H9 (cell line): ENCODE measurements at regions not wholly inside any gene's neighbourhood (a gene's known extent, or its start where the extent isn't known, plus 50 kb on each side); places are given as distances from the start of the nearest gene placed in this dataset.

Experiments used
- DNase-seq: peaks from one replicate; pipeline ENCODE4 v3.0.0-alpha.2; 2017
- H2AFZ ChIP-seq: one replicate; pipeline ENCODE4 v1.6.1; 2013; ENCODE audit warnings: mild to moderate bottlenecking, low read length, control low read depth, moderate library complexity
- H2AK5ac ChIP-seq: 2 replicates; pipeline ENCODE4 v1.6.1; 2013; ENCODE audit warnings: low read length, control low read depth, mixed read lengths; ENCODE audit not compliant: insufficient read length
- H2BK120ac ChIP-seq: one replicate; pipeline ENCODE4 v1.6.1; 2013; ENCODE audit warnings: low read depth, mild to moderate bottlenecking, low read length, control low read depth, inconsistent platforms; ENCODE audit not compliant: poor library complexity, severe bottlenecking
- H2BK12ac ChIP-seq: 2 replicates; pipeline ENCODE4 v1.6.1; 2013; ENCODE audit warnings: low read length, control low read depth, mixed read lengths, low read depth; ENCODE audit not compliant: insufficient read length
- H2BK15ac ChIP-seq: 2 replicates; pipeline ENCODE4 v1.6.1; 2013; ENCODE audit warnings: low read depth, low read length, control low read depth
- H2BK20ac ChIP-seq: one replicate; pipeline ENCODE4 v1.6.1; 2013; ENCODE audit warnings: low read depth, mild to moderate bottlenecking, low read length, control low read depth, inconsistent platforms; ENCODE audit not compliant: poor library complexity, severe bottlenecking
- H2BK5ac ChIP-seq: 2 replicates; pipeline ENCODE4 v1.6.1; 2013; ENCODE audit warnings: low read length, control low read depth, mixed read lengths; ENCODE audit not compliant: insufficient read length
- H3K14ac ChIP-seq: 2 replicates; pipeline ENCODE4 v1.6.1; 2013; ENCODE audit warnings: low read length, control low read depth; ENCODE audit not compliant: insufficient read depth
- H3K18ac ChIP-seq: 2 replicates; pipeline ENCODE4 v1.6.1; 2013; ENCODE audit warnings: low read depth, mild to moderate bottlenecking, mixed read lengths, low read length, control low read depth; ENCODE audit not compliant: insufficient read length
- H3K23ac ChIP-seq: 2 replicates; pipeline ENCODE4 v1.6.1; 2013; ENCODE audit warnings: low read length, control low read depth, mixed read lengths, low read depth; ENCODE audit not compliant: insufficient read length
- H3K23me2 ChIP-seq: 2 replicates; pipeline ENCODE4 v1.6.1; 2013; ENCODE audit warnings: low read depth, mild to moderate bottlenecking, mixed read lengths, low read length, control low read depth; ENCODE audit not compliant: insufficient read length, poor library complexity, severe bottlenecking
- H3K27ac ChIP-seq: 2 replicates; pipeline ENCODE4 v1.5.1; 2013; ENCODE audit warnings: low read length, control low read depth, mixed read lengths, low read depth; ENCODE audit not compliant: insufficient read length
- H3K27me3 ChIP-seq: 2 replicates; pipeline ENCODE4 v1.6.1; 2013; ENCODE audit warnings: low read length, control low read depth, inconsistent platforms; ENCODE audit not compliant: insufficient read depth
- H3K4ac ChIP-seq: 2 replicates; pipeline ENCODE4 v1.6.1; 2013; ENCODE audit warnings: low read depth, mild to moderate bottlenecking, control low read depth, inconsistent platforms, low read length, moderate library complexity
- H3K4me1 ChIP-seq: 2 replicates; pipeline ENCODE4 v1.6.1; 2013; ENCODE audit warnings: low read length, control low read depth, inconsistent platforms; ENCODE audit not compliant: insufficient read depth
- H3K4me2 ChIP-seq: 2 replicates; pipeline ENCODE4 v1.6.1; 2013; ENCODE audit warnings: low read length, control low read depth, mixed read lengths; ENCODE audit not compliant: insufficient read length, insufficient read depth
- H3K56ac ChIP-seq: 2 replicates; pipeline ENCODE4 v1.6.1; 2013; ENCODE audit warnings: low read depth, mild to moderate bottlenecking, mixed read lengths, low read length, control low read depth; ENCODE audit not compliant: insufficient read length
- H3K79me1 ChIP-seq: 2 replicates; pipeline ENCODE4 v1.6.1; 2013; ENCODE audit warnings: low read depth, mild to moderate bottlenecking, moderate library complexity, low read length, control low read depth, inconsistent platforms; ENCODE audit not compliant: insufficient read depth, poor library complexity, severe bottlenecking
- H3K79me2 ChIP-seq: 2 replicates; pipeline ENCODE4 v1.6.1; 2013; ENCODE audit warnings: low read length, control low read depth, inconsistent platforms; ENCODE audit not compliant: insufficient read depth
- H3K9ac ChIP-seq: 2 replicates; pipeline ENCODE4 v1.6.1; 2013; ENCODE audit warnings: low read length, control low read depth, mixed read lengths; ENCODE audit not compliant: insufficient read length; ENCODE audit errors: extremely low read depth
- H3K9me3 ChIP-seq: one replicate; pipeline ENCODE4 v1.6.1; 2013; ENCODE audit warnings: low read depth, low read length, inconsistent platforms; ENCODE audit not compliant: control insufficient read depth
- H3T11ph ChIP-seq: one replicate; pipeline ENCODE4 v1.6.1; 2013; ENCODE audit warnings: mild to moderate bottlenecking, low read length, control low read depth, inconsistent platforms
- H4K20me1 ChIP-seq: one replicate; pipeline ENCODE4 v1.6.1; 2013; ENCODE audit not compliant: control insufficient read depth, insufficient read length, insufficient read depth
- H4K5ac ChIP-seq: 2 replicates; pipeline ENCODE4 v1.6.1; 2013; ENCODE audit warnings: low read depth, mild to moderate bottlenecking, mixed read lengths, low read length, control low read depth; ENCODE audit not compliant: insufficient read length
- H4K8ac ChIP-seq: replicated peaks from 2 replicates; pipeline ENCODE4 v1.6.1; 2013; ENCODE audit warnings: low read length, control low read depth, mixed read lengths, low read depth; ENCODE audit not compliant: insufficient read length
- H4K91ac ChIP-seq: 2 replicates; pipeline ENCODE4 v1.6.1; 2013; ENCODE audit warnings: low read depth, mild to moderate bottlenecking, moderate library complexity, mixed read lengths, low read length, control low read depth; ENCODE audit not compliant: insufficient read length
- H3K27ac Mint-ChIP-seq, 3 experiments: 2 replicates in 2 of 3; 3 replicates in 1 of 3; pipeline ENCODE4 v1.8.0; 2020 to 2021; ENCODE audit warnings: mixed read lengths in 3 of 3, mild to moderate bottlenecking in 1 of 3, moderate library complexity in 1 of 3
- H3K27me3 Mint-ChIP-seq: 2 replicates; pipeline ENCODE4 v1.8.0; 2021; ENCODE audit warnings: low read depth, mild to moderate bottlenecking, moderate library complexity, mixed read lengths
- H3K36me3 Mint-ChIP-seq, 3 experiments: 2 replicates in 2 of 3; 3 replicates in 1 of 3; pipeline ENCODE4 v1.8.0; 2020 to 2021; ENCODE audit warnings: low read depth in 3 of 3, mixed read lengths in 3 of 3; ENCODE audit not compliant: insufficient read depth in 1 of 3
- H3K4me1 Mint-ChIP-seq, 2 experiments: 2 replicates each; pipeline ENCODE4 v1.8.0; 2020; ENCODE audit warnings: mixed read lengths in 2 of 2
- H3K4me3 Mint-ChIP-seq, 2 experiments: 2 replicates in 1 of 2; 3 replicates in 1 of 2; pipeline ENCODE4 v1.8.0; 2020 to 2021; ENCODE audit warnings: mild to moderate bottlenecking in 2 of 2, mixed read lengths in 2 of 2, moderate library complexity in 1 of 2
- H3K9me3 Mint-ChIP-seq, 2 experiments: 2 replicates in 1 of 2; 3 replicates in 1 of 2; pipeline ENCODE4 v1.8.0; 2020; ENCODE audit warnings: mild to moderate bottlenecking in 2 of 2, mixed read lengths in 2 of 2, moderate library complexity in 1 of 2
- CTCF ChIP-seq: fragments of 200-600 bp; sonication (generic); conservative IDR thresholded peaks from 3 replicates; pipeline ENCODE4 v1.8.0; 2021; ENCODE audit warnings: antibody characterized with exemption, mild to moderate bottlenecking
- WGBS: extraction: QIAGEN DNeasy Blood & Tissue Kit; methylation state at CpG from one replicate; pipeline ENCODE4 v1.1.7; 2013; ENCODE audit warnings: missing lambda C conversion rate, low lambda C conversion rate, mixed read lengths; ENCODE audit not compliant: insufficient read length; ENCODE audit errors: extremely low coverage; 5-methylcytosine and 5-hydroxymethylcytosine counted together

- Mint-ChIP-seq H3K27ac (no peak overlapping the region), H3K4me1 (no peaks in the 10 kb centered on the region), H3K36me3 (peaks cover 2 to 17% (median 3%) of the 10 kb centered on the region in 3 experiments; a peak in 5 of 7 replicates), H3K9me3 (peaks cover 10 to 21% of the 10 kb centered on the region in 2 experiments), H3K27me3 (no peaks in the 10 kb centered on the region), H3K4me3 (no peak overlapping the region)
- DNase-seq: no peak
- H2BK5ac ChIP-seq: no peak overlapping the region
- WGBS: no CpG with 5 or more reads among the region's 2 CpGs
- H3K79me1 ChIP-seq: no peaks in the 10 kb centered on the region
- H4K91ac ChIP-seq: no peak overlapping the region
- no peak overlapping the region for H3K14ac ChIP-seq
- H4K5ac ChIP-seq: no peak overlapping the region
- H4K8ac ChIP-seq: no peak overlapping the region
- H3K56ac ChIP-seq: no peak overlapping the region
- H3K27me3 ChIP-seq: no peaks in the 10 kb centered on the region
- H3K4ac ChIP-seq: no peak overlapping the region
- H2AK5ac ChIP-seq: no peak overlapping the region
- no peak overlapping the region for H2BK12ac ChIP-seq
- no peak overlapping the region for H2BK120ac ChIP-seq
- H2BK20ac ChIP-seq: no peak overlapping the region
- H4K20me1 ChIP-seq: no peaks in the 10 kb centered on the region
- H3K27ac ChIP-seq: no peak overlapping the region
- H3K4me1 ChIP-seq: no peaks in the 10 kb centered on the region
- no peak overlapping the region for H3T11ph ChIP-seq
- no peak overlapping the region for H3K18ac ChIP-seq
- H2AFZ ChIP-seq: no peak overlapping the region
- H3K79me2 ChIP-seq: no peaks in the 10 kb centered on the region
- no peaks in the 10 kb centered on the region for H3K23me2 ChIP-seq
- no peak overlapping the region for H3K4me2 ChIP-seq
- no peak overlapping the region for H3K23ac ChIP-seq
- TF ChIP-seq CTCF: no peak
- no peak overlapping the region for H3K9ac ChIP-seq
- H3K9me3 ChIP-seq: no peaks in the 10 kb centered on the region
- H2BK15ac ChIP-seq: no peak overlapping the region
Observed at GRCh38 chr12:91629440-91629839, 446.8 kb upstream of the DCN start.
